ENCODE measurements at regions not wholly inside any gene's neighbourhood (a gene's known extent, or its start where the extent isn't known, plus 50 kb on each side); places are given as distances from the start of the nearest gene placed in this dataset.

DNA sequence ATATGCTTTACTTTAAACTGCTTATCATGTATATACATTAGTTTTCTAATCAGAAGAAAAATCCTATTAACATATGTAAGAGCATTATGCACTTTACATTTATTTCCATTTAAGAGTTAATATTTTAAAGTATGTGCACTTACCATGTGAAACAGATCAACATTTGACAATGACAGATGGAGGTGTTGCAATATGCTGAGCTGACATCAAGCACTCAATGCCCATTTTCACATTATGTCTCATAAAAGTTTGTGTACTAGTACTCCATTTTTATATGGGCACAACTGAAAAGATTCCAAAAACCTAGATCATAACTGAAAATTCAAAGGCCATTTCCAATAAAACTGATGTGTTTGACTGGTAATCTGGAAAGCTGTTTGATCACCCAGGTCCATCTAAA, 420.9 kb upstream of the SOX9 start:
- H3K27me3 ChIP-seq: no peaks in the 10 kb centered on the region
- H3K4me3 ChIP-seq: no peak overlapping the region
- H3K9me3 ChIP-seq: no peaks in the 10 kb centered on the region
- DNase-seq: no peak
- TF ChIP-seq, protein P1, sequence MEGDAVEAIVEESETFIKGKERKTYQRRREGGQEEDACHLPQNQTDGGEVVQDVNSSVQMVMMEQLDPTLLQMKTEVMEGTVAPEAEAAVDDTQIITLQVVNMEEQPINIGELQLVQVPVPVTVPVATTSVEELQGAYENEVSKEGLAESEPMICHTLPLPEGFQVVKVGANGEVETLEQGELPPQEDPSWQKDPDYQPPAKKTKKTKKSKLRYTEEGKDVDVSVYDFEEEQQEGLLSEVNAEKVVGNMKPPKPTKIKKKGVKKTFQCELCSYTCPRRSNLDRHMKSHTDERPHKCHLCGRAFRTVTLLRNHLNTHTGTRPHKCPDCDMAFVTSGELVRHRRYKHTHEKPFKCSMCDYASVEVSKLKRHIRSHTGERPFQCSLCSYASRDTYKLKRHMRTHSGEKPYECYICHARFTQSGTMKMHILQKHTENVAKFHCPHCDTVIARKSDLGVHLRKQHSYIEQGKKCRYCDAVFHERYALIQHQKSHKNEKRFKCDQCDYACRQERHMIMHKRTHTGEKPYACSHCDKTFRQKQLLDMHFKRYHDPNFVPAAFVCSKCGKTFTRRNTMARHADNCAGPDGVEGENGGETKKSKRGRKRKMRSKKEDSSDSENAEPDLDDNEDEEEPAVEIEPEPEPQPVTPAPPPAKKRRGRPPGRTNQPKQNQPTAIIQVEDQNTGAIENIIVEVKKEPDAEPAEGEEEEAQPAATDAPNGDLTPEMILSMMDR (IDR thresholded peaks at IDR 0.05): no peak
- TF ChIP-seq POLR2A (IDR thresholded peaks at IDR 0.05) (no peak), EP300 (IDR thresholded peaks at IDR 0.05) (no peak)
- intact Hi-C loops (cut with DNase I): no loop called here
- no peaks in the 10 kb centered on the region for H3K36me3 ChIP-seq
- H3K4me1 ChIP-seq (ENCODE audit: insufficient read depth): no peaks in the 10 kb centered on the region
- H3K27ac ChIP-seq: no peak overlapping the region

DNA sequence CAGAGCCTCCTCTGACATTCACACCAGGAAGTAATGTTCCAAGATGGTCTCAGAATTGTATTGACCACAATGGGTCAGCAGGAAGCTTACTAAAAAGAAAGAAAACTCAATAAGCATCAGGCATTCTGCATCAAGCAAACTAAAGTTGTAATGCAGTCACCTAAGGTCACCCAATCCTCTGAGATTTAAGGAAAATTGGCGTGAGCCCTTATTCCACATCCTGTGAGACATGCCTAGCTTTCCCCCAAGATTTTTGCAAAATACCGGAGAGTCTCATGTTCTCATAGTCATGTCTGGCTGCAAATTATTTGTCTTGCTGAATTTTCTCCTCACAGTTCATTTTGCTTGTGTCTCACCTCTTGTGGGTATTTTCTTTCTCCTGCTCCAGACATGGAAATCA, 417.1 kb upstream of the SOX9 start:
- H3K36me3 ChIP-seq: no peaks in the 10 kb centered on the region
- no peak for DNase-seq
- no peaks in the 10 kb centered on the region for H3K9me3 ChIP-seq
- TF ChIP-seq POLR2A (IDR thresholded peaks at IDR 0.05): no peak
- TF ChIP-seq, protein P1 (IDR thresholded peaks at IDR 0.05): no peak
- no peak for TF ChIP-seq EP300 (IDR thresholded peaks at IDR 0.05)
- H3K27ac ChIP-seq: no peak overlapping the region
- 72 to 79% (median 76%) methylated on average over 2 of the region's 2 CpGs for WGBS, 3 donors
- no peaks in the 10 kb centered on the region for H3K4me1 ChIP-seq (ENCODE audit: insufficient read depth)
- no peak overlapping the region for H3K4me3 ChIP-seq
- intact Hi-C loops (cut with DNase I): no loop called here
- no peaks in the 10 kb centered on the region for H3K27me3 ChIP-seq

DNA sequence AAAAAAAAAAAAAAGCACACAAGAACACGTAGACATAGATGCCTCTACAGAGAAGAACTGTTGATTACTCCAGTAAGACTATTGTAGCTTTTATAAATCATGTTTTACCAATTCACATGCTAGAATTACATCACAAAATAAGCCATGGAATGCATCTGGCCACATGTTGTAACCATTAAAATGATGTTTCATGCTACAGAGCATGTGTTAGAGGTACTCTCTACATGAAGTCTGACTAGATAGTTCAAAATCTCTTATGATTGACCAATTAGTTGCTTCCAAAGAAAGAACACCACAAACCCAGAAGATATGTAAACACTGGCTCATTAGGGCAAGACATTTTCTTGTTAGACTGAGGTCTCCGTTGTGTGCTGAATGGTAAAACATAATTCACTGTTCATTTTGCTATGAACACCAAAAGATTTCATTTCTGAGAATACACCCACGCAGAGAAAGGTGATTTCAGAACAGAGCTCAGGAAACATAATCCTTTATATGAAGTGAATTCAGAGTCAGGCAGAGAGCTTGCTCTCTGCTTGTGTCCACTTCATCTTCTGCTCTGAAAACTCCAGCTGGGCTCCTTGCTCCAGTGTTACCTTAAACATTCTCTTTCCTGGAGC, 411.4 kb upstream of the SOX9 start:
- no peaks in the 10 kb centered on the region for H3K9me3 ChIP-seq
- no peak overlapping the region for H3K27ac ChIP-seq
- H3K36me3 ChIP-seq: no peaks in the 10 kb centered on the region
- WGBS, 3 donors: 36 to 47% (median 44%) methylated on average over 3 of the region's 3 CpGs
- TF ChIP-seq EP300 (IDR thresholded peaks at IDR 0.05): no peak
- no peak for TF ChIP-seq POLR2A (IDR thresholded peaks at IDR 0.05)
- TF ChIP-seq, protein P1 (IDR thresholded peaks at IDR 0.05): no peak
- H3K27me3 ChIP-seq: no peaks in the 10 kb centered on the region
- H3K4me1 ChIP-seq (ENCODE audit: insufficient read depth): no peaks in the 10 kb centered on the region
- DNase-seq: no peak
- intact Hi-C loops (cut with DNase I): no loop called here
- no peak overlapping the region for H3K4me3 ChIP-seq

DNA sequence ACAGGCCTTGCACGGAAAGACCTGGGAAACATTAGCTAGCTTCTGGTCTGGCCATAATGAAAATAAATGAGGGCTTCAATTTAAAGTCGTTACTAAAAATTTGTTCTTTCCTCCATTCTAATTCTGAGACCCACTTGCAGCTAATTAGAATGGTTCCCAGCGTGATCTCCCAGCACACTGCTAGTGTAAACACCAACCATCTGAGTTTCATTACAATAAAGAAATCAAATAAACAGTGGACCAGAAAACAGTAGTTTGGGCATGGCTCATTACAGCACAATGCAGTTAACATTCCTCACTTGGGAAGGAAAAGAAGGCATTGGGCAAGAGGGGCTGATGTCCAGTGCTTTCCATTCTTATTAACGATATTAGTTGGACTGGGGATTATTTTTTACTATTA, 410.9 kb upstream of the SOX9 start:
- WGBS, 3 donors: 63 to 67% (median 64%) methylated on average over 4 of the region's 4 CpGs
- H3K4me3 ChIP-seq: no peak overlapping the region

More for the DNA sequence above, 410.9 kb upstream of the SOX9 start:
- Histone ChIP-seq H3K36me3 (no peaks in the 10 kb centered on the region), H3K9me3 (no peaks in the 10 kb centered on the region), H3K4me1 (ENCODE audit: insufficient read depth) (no peaks in the 10 kb centered on the region), H3K27ac (no peak overlapping the region), H3K27me3 (no peaks in the 10 kb centered on the region)
- DNase-seq: no peak
- TF ChIP-seq EP300 (IDR thresholded peaks at IDR 0.05): no peak
- no peak for TF ChIP-seq POLR2A (IDR thresholded peaks at IDR 0.05)
- TF ChIP-seq, protein P1 (IDR thresholded peaks at IDR 0.05): no peak
- intact Hi-C loops (cut with DNase I): no loop called here

Measured in ovary (tissue), 7 donors.